HG03565 (cell line): ENCODE measurements at regions not wholly inside any gene's neighbourhood (a gene's known extent, or its start where the extent isn't known, plus 50 kb on each side); places are given as distances from the start of the nearest gene placed in this dataset.

Source experiments
- ATAC-seq: cut with Tn5 transposase; IDR thresholded peaks from one replicate; pipeline ENCODE4 v1.9.1; 2021; ENCODE audit warnings: mild to moderate bottlenecking, moderate library complexity; ENCODE audit not compliant: unreplicated experiment

DNA sequence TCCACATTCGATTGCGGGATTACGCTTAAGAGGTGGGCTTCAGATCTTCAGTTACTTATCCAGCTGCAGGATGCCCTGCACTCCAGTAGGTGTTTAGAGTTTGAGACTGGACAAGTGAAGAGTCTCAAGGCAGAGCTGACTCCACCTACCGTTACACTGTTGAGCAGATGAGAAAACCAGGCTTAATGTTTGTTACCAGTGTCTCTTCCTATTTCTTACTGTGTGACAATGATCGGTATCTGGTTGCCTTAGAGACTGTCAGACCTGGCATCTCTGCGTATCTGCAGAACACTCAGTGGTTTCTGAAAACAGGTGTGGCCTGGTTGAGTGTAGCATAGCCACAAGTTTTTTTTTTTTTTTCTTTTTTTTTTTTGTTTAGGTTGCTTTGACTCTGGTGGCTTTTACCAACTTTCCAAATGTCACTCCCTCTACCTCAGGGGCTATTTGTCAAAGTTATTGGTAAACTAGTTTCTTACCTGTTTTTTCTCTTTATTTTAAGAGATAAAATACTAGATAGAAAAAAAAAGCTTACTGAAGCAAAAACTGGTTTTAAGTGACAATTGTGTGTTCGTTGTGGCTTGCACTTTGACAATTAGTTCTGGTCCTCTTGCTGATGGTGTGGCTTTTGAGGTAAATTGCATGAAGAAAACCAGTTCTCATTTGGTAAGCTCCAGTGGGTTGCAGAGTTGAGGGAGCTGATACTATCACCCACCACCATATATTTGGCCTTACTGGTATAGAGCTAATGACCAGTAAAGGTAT, 284.8 kb downstream of the ETS1 start:
- peak; percentile 89 for ATAC-seq

GRCh38 chr11:128301756-128302155, 285.6 kb downstream of the ETS1 start:
- no peak for ATAC-seq

DNA sequence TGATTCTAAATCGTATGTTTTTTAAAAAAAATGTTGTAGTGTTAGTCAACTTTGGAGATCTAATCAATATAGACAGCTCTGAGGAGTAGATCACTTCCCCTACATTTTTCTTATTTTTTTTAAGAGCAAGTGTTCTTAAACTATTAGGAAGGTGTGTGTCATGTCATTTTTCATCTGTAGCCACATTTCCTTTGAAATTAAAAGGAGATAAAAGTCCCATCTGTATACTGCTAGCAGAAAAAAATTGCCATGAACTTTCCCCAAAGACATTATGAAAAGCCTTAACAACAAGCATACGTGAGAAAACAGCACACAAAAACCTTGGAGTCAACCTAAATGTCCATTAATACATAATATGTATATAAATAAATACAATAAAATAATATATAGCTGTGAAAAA, 286.6 kb downstream of the ETS1 start:
- no peak for ATAC-seq

DNA sequence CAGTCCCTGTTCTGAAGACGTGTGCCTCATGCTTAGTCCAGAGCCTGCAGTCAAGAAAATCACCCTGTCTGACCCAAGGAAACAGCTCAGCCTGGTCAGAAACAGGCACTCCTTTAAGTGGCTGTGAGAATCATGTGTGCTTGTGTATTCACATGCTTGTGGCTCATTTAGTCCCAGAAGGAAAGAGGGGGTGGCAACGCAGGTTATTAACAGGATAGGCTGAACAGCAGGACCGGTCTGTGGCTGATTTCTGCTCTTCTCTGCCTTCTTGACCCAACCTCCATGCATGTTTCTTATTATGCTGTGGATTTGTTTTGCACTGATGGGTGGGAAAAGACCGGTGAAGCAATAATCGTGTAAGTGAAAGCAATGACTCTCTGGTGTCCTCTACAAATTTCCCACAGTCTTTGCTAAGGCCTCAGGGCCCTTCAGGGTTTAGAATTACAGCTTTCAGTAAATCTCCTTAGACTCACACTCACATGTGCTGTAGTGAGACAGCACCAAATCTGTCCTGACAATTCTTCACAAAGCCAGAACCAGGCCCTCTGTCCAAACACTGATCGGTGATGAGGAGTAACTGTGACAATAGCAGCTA, 288.1 kb downstream of the ETS1 start:
- no peak for ATAC-seq

- ATAC-seq = no peak
Observed at GRCh38 chr11:128298271-128298670, 289.1 kb downstream of the ETS1 start.

DNA sequence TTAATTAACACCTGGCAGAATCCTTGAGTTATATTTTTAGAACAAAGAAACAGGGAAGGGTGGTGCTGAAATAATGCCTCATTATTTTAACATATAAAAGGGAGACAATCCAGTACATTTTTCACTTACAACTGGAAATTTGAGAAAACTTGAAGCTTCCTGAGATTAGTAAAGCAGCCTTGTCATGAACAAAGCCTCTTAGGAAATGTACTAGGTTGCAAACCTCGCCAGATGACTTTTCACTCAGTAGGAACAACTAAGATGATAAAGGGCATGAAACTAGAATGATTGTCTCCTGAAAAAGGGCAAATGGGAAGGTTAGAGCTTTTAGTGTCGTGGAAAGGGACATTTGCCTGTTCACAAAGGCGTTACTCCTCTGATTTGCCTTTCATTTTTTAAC, 289.6 kb downstream of the ETS1 start:
- ATAC-seq = no peak

GRCh38 chr11:128297091-128297651, 290.2 kb downstream of the ETS1 start:
- ATAC-seq = no peak

GRCh38 chr11:128294671-128295050, 292.7 kb downstream of the ETS1 start:
- ATAC-seq = no peak

DNA sequence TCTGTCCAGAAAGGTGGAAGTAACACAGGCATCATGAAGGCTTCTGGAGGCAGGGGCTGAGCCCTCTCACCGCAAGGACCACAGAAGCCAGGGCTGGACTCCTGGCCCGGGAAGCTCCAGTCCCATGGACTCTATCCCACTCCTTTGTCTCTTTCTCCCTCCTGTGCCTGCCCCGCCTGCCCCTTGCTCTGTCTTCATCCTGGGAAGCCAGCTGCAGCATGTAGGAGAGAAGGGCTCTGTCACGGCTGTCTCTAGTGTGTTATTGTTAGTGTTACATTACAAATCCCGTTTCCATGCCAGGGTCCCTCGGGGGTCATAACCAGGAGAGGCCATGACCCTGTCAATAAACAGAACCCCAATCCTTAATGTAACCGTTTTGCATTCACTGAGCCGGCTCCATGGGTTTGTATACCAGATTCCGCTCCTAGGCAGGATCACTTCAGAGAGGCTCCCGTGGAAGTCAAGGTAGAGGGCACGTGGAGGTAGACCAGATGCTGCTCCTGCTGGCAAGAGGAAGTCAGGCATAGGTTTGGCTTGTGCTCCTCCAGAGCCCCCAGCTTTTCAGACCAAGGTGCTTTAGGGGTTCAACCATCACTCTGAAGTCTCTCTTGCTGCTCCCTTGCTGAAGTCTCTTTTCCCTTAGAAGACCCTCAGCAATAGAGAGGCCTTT, 293.2 kb downstream of the ETS1 start:
- ATAC-seq = no peak

DNA sequence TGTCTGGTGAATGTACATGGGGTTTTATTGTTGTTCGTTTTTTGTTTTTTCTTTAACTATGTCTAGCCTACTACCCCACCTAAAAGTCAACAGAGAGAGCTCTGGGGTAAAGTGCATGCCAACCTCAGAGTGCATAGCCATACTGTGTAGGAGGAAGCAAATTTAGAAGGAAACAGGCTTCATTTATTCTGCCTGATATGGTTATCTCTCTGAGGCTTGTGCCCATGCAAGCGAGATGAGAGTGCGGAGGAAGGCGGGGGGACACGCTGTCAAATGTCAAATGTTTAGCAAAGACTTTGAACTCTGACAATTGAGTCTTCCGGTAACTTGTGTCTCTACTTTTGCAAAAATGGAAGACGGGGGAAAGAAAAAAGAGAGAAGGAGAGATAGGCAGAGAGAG, 295.5 kb downstream of the ETS1 start:
- ATAC-seq = no peak

- ATAC-seq = no peak
Observed at GRCh38 chr11:128291007-128291406, 296.4 kb downstream of the ETS1 start.

DNA sequence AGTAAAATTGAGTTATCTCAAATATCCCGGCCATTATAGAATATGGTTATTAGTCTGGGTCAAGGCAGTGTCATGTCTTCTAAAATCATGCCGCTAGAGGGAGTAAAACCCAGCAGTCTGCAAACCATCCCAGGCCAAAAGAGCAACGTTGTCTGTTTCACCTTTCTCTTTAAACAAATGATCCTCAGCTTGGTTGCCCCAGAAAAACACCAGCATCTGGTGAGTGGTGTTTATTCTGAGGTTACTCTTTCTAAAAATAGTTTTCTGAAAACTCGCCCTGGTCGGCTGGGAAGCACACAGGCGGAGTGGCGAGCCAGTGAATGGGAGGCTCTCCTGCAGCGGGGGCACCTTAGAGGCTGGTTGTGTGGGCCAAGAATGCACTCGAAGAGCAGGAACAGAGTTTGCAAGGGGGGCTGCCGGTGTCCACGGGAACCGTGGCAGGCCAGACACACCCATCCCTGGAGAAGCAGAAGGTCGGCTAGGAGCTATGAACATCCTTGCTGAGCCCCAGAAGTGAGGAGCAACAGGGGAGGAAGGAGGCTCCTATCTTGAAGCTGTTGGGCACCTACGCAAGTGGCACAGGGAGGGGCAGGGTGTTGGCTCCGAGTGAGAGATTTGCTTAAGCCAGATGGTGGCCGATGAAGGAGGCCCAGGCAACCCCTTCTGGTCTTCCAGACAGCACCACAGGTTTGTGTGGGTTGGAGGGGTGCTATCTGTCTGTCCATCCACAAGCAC, 297.1 kb downstream of the ETS1 start:
- peak; percentile 75 for ATAC-seq

DNA sequence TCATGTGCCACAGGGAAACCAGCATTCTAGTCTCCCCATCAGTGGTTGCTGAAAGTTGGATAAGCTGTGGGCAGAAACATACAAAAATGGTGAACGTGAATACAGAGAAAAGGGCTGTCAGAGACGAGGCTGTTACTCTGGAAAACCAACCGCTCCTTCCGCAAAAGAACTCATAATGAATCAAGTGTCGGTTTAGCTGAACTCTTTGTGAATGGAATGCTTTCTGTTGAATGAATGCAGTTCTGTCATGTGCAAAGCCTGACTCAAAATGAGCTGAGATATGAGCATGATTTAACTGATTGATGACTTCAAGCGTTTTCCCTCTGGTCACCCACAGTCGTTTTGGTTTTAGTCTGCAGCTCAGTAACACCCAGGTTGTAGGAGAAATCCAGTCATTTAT, 298.3 kb downstream of the ETS1 start:
- ATAC-seq = peak; percentile 52

GRCh38 chr11:128288368-128288767, 299.0 kb downstream of the ETS1 start:
- ATAC-seq = no peak

DNA sequence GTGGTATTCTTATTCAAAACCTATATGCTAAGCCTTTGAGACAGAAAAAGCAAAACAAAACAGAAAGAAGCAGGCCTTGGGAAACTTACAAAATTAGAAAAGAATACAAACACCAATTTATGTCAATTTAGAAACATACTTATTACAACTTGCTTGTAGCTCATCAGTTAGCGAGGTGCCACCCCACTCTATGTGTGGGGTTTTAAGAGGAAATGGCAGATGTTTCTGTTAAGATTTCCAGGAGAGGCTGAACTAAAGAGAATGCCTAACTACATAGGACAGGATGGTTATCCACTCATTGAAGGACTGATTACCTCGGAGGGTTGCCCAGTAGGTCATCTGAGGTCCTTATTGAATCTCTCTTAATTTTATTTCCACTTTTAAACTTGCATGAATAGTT, 302.0 kb downstream of the ETS1 start:
- ATAC-seq = no peak

- no peak for ATAC-seq
Observed at GRCh38 chr11:128284634-128285033, 302.7 kb downstream of the ETS1 start.

DNA sequence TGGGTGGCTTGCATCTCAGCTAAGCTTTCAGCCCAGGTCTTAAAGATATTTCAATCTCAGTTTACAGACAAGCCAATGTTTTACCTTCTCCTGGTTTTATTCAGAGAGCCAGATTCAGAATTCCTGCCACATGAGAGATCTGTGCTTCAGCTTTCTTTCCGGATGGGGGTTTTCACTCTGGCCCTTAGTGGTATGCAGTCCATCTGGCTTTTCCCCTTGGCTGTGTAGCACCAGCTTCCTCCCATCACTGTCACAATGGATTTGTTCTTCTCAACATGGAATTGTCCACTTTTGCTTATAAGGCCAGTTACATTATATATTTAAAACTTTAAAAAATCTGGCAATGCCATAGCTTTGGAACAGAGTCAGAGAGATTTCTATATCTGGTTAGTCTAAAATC, 303.9 kb downstream of the ETS1 start:
- ATAC-seq = no peak

DNA sequence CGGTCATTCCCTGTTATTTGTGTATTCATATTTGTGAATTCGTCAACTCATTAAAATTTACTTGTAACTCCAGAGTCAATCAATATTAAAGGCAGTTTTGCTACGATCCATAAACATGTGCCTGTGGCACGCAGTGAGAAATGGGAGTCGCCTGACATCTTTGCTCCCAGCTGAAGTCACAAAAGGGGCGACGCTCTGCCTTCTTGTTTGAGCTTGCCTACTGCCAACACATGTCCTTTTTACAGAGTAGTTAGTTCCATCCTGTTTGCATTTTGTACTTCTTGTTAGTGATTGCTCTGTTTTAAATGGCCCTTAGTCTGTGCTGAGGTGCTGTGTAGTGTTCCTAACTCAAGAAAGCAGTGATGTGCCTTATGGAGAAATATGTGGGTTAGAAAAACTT, 305.3 kb downstream of the ETS1 start:
- ATAC-seq = no peak

- no peak for ATAC-seq
Observed at GRCh38 chr11:128279866-128280265, 307.5 kb downstream of the ETS1 start.

DNA sequence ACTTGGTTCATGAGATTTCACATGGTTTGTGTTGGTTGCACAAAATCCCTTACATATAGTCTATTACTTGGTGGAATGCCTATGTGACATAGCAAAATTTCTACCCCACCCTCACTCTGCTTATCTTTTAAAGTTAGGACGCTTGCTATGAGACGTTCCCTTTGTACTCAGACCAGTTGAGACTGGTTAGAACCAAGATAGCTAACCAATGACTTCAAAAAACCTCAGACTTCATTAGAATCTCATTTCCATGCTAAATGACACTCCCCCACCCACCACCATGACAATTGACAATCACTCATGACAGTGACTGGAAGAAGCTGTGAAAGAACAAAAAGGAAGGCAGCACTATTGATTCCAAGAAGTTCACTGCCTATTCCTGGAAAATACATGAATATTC, 313.6 kb downstream of the ETS1 start:
- ATAC-seq = no peak

DNA sequence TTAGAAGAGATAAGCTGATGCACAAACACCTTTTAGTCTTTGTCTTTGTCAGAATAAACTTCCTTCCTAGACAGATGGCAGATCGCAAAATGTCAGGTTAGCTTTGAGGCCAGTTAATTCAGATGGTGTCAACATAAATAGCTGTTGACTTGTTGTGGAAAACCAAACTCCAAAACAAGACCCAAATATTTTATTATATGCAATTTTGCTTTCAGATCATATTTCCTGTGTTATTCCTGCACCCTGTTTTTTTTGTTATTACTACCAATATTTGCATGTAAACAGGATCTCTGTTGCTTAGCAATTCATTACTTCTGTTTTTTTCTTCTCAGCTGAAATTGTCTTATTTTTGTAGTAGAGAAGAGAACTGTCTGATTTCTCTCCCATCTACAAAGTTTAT, 316.0 kb downstream of the ETS1 start:
- ATAC-seq = no peak
